ENCODE measurements at regions not wholly inside any gene's neighbourhood (a gene's known extent, or its start where the extent isn't known, plus 50 kb on each side); places are given as distances from the start of the nearest gene placed in this dataset.

- no peaks in the 10 kb centered on the region for H4K20me1 ChIP-seq (ENCODE audit: insufficient read depth)
- H3K27ac ChIP-seq (ENCODE audit: low read depth, low read length): no peak overlapping the region
- ChIA-PET CTCF (no interaction called here), POLR2A (no interaction called here), RAD21 (ENCODE audit: low non-redundant PET in 1 of 2, low total read pairs in 2 of 2, uncharacterized antibody in 2 of 2, unreplicated experiment in 2 of 2) (no interaction called here)
- H3K36me3 ChIP-seq (ENCODE audit: control insufficient read depth in 1 of 2, insufficient read depth in 2 of 2, low read length in 2 of 2): no peaks in the 10 kb centered on the region
- no peak overlapping the region for H3K9ac ChIP-seq (ENCODE audit: low read length)
- intact Hi-C loops (cut with micrococcal nuclease): no loop called here
- TF ChIP-seq EGR1 (IDR thresholded peaks at IDR 0.05; ENCODE audit: low read depth) (no peak), SP1 (IDR thresholded peaks at IDR 0.05; ENCODE audit: low read depth) (no peak), CEBPB (IDR thresholded peaks at IDR 0.05; ENCODE audit: low read depth) (no peak), SIN3A (IDR thresholded peaks at IDR 0.05; ENCODE audit: low read depth) (no peak), CTCF (IDR thresholded peaks at IDR 0.05 in 2 of 3, conservative IDR thresholded peaks at IDR 0.05 in 1 of 3; ENCODE audit: borderline replicate concordance in 1 of 3, insufficient read depth in 1 of 3, low read depth in 2 of 3, low read length in 2 of 3) (no peak), EZH2phosphoT487 (IDR thresholded peaks at IDR 0.05; ENCODE audit: borderline replicate concordance) (no peak), EZH2 (IDR thresholded peaks at IDR 0.05) (no peak), CBX3 (IDR thresholded peaks at IDR 0.05; ENCODE audit: low read depth) (no peak), SRF (IDR thresholded peaks at IDR 0.05; ENCODE audit: low read depth) (no peak), YY1 (IDR thresholded peaks at IDR 0.05; ENCODE audit: extremely low read depth, insufficient replicate concordance, low read depth, low read length) (no peak), ATF3 (IDR thresholded peaks at IDR 0.05) (no peak), FOSL1 (IDR thresholded peaks at IDR 0.05; ENCODE audit: low read depth) (no peak), REST (IDR thresholded peaks at IDR 0.05; ENCODE audit: low read depth) (no peak), ELF1 (IDR thresholded peaks at IDR 0.05; ENCODE audit: borderline replicate concordance, low read depth) (no peak), RAD21 (IDR thresholded peaks at IDR 0.05; ENCODE audit: low read depth) (no peak), ZFX (IDR thresholded peaks at IDR 0.05) (no peak), JUND (IDR thresholded peaks at IDR 0.05) (no peak)
- TF ChIP-seq, protein P1, sequence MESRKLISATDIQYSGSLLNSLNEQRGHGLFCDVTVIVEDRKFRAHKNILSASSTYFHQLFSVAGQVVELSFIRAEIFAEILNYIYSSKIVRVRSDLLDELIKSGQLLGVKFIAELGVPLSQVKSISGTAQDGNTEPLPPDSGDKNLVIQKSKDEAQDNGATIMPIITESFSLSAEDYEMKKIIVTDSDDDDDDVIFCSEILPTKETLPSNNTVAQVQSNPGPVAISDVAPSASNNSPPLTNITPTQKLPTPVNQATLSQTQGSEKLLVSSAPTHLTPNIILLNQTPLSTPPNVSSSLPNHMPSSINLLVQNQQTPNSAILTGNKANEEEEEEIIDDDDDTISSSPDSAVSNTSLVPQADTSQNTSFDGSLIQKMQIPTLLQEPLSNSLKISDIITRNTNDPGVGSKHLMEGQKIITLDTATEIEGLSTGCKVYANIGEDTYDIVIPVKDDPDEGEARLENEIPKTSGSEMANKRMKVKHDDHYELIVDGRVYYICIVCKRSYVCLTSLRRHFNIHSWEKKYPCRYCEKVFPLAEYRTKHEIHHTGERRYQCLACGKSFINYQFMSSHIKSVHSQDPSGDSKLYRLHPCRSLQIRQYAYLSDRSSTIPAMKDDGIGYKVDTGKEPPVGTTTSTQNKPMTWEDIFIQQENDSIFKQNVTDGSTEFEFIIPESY (IDR thresholded peaks at IDR 0.05; ENCODE audit: extremely low read depth, insufficient replicate concordance, low read length): no peak
- TF ChIP-seq, protein P2, sequence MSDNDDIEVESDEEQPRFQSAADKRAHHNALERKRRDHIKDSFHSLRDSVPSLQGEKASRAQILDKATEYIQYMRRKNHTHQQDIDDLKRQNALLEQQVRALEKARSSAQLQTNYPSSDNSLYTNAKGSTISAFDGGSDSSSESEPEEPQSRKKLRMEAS (IDR thresholded peaks at IDR 0.05): no peak
- no peaks in the 10 kb centered on the region for H3K79me2 ChIP-seq (ENCODE audit: insufficient read depth, low read length)
- no peak for ATAC-seq
- H3K9me2 ChIP-seq (ENCODE audit: insufficient read depth): no peaks in the 10 kb centered on the region
- peaks cover 0 to 3% of the 10 kb centered on the region in 2 experiments; a peak in 1 of 4 replicates for H3K9me3 ChIP-seq (ENCODE audit: control insufficient read depth in 1 of 2, insufficient read depth in 1 of 2, low read depth in 1 of 2, low read length in 2 of 2)
- no peaks in the 10 kb centered on the region for H3K27me3 ChIP-seq (ENCODE audit: insufficient read depth, low read length)
- H2AFZ ChIP-seq (ENCODE audit: low read depth, low read length, poor library complexity, severe bottlenecking): no peak overlapping the region
- no peak for DNase-seq (ENCODE audit: low read depth, low spot score)
- H3K4me1 ChIP-seq (ENCODE audit: control insufficient read depth in 1 of 2, insufficient read depth in 2 of 2, low read length in 2 of 2): no peaks in the 10 kb centered on the region
- BruUV-seq (replicated peaks): no TSS peak
- H3K4me2 ChIP-seq (ENCODE audit: low read length): no peak overlapping the region
- no peak overlapping the region for H3K4me3 ChIP-seq (replicated peaks in 1 of 2; ENCODE audit: low read depth in 1 of 2, low read length in 2 of 2)
Observed at GRCh38 chr5:161138751-161139455, 286.9 kb upstream of the ATP10B start.

All from HCT116 (cell line).